ENCODE measurements at regions not wholly inside any gene's neighbourhood (a gene's known extent, or its start where the extent isn't known, plus 50 kb on each side); places are given as distances from the start of the nearest gene placed in this dataset.

- TF ChIP-seq SUZ12 (IDR thresholded peaks at IDR 0.05) (no peak), FOXK2 (IDR thresholded peaks at IDR 0.05) (no peak), FOXM1 (IDR thresholded peaks at IDR 0.05; ENCODE audit: borderline replicate concordance) (no peak), FOXA1 (IDR thresholded peaks at IDR 0.05) (no peak), ZNF384 (IDR thresholded peaks at IDR 0.05) (no peak), TARDBP (IDR thresholded peaks at IDR 0.05) (no peak), SP1 (IDR thresholded peaks at IDR 0.05) (no peak), ELF4 (IDR thresholded peaks at IDR 0.05) (no peak), LEF1 (IDR thresholded peaks at IDR 0.05; ENCODE audit: borderline replicate concordance) (no peak)
These were observed 136.6 kb upstream of the SPRY1 start for GRCh38 chr4:123259676-123260646.

Data from HEK293T (cell line).